Cardiac muscle cell (in vitro differentiated cells and primary cell): ENCODE measurements at regions not wholly inside any gene's neighbourhood (a gene's known extent, or its start where the extent isn't known, plus 50 kb on each side); places are given as distances from the start of the nearest gene placed in this dataset.
A peak's percentile ranks its signal among the peaks of the same experiment; 100 is the strongest.

ENCODE experiments used
- DNase-seq, 2 donors: peaks; one replicate each; pipeline versions ENCODE4 v3.0.0 to v3.0.0-alpha.2; 2010 to 2017; ENCODE audit warnings: low read depth in 1 of 2, low spot score in 1 of 2
- H3K27ac ChIP-seq: fragments of 200-600 bp; sonication (generic); 2 replicates; pipeline ENCODE4 v1.5.1; 2016
- H3K27me3 ChIP-seq: fragments of 200-600 bp; sonication (generic); 2 replicates; pipeline ENCODE4 v1.6.0; 2016; ENCODE audit warnings: control low read depth
- H3K36me3 ChIP-seq: fragments of 200-600 bp; sonication (generic); 2 replicates; pipeline ENCODE4 v1.5.1; 2016; ENCODE audit warnings: control low read depth
- H3K4me1 ChIP-seq: fragments of 200-600 bp; sonication (generic); 2 replicates; pipeline ENCODE4 v1.8.1; 2017; ENCODE audit warnings: low read depth, mild to moderate bottlenecking, mixed run types
- H3K4me3 ChIP-seq: fragments of 200-600 bp; sonication (generic); 2 replicates; pipeline ENCODE4 v1.5.1; 2016; ENCODE audit warnings: mild to moderate bottlenecking
- H3K9me3 ChIP-seq: fragments of 200-600 bp; sonication (generic); 2 replicates; pipeline ENCODE4 v1.5.1; 2017; ENCODE audit warnings: low read depth, mild to moderate bottlenecking, control low read depth
- TF ChIP-seq, protein P1 (sequence below): IDR thresholded peaks from 2 replicates; pipeline ENCODE4 v1.5.1; 2012; ENCODE audit warnings: low read depth, mild to moderate bottlenecking, low read length

DNA sequence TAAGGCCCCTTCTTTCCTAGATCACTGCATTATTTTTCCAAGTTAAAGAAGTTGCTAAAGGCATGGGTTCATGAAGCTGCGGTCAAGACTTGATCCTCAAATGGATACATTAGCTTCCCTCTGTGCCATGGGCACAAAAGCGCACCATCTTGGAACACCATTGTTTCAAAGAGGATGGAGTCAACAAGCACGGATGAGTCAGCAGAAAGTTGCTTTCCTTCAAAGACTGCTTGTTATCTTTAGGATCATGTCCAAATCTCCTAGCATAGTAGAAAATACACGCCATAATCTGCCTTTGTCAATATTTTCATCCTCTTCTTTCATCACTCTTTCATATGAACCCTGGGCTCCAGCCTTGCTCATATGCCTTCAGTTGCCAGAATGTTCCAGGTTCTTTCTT is 226.8 kb upstream of the GATB start:
- DNase-seq, result no peak
- Histone ChIP-seq H3K27me3 (no peaks in the 10 kb centered on the region), H3K4me3 (no peak overlapping the region), H3K9me3 (no peaks in the 10 kb centered on the region), H3K27ac (no peak overlapping the region), H3K4me1 (peaks cover 12% of the 10 kb centered on the region), H3K36me3 (no peaks in the 10 kb centered on the region)
- TF ChIP-seq, protein P1, sequence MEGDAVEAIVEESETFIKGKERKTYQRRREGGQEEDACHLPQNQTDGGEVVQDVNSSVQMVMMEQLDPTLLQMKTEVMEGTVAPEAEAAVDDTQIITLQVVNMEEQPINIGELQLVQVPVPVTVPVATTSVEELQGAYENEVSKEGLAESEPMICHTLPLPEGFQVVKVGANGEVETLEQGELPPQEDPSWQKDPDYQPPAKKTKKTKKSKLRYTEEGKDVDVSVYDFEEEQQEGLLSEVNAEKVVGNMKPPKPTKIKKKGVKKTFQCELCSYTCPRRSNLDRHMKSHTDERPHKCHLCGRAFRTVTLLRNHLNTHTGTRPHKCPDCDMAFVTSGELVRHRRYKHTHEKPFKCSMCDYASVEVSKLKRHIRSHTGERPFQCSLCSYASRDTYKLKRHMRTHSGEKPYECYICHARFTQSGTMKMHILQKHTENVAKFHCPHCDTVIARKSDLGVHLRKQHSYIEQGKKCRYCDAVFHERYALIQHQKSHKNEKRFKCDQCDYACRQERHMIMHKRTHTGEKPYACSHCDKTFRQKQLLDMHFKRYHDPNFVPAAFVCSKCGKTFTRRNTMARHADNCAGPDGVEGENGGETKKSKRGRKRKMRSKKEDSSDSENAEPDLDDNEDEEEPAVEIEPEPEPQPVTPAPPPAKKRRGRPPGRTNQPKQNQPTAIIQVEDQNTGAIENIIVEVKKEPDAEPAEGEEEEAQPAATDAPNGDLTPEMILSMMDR, result no peak

DNA sequence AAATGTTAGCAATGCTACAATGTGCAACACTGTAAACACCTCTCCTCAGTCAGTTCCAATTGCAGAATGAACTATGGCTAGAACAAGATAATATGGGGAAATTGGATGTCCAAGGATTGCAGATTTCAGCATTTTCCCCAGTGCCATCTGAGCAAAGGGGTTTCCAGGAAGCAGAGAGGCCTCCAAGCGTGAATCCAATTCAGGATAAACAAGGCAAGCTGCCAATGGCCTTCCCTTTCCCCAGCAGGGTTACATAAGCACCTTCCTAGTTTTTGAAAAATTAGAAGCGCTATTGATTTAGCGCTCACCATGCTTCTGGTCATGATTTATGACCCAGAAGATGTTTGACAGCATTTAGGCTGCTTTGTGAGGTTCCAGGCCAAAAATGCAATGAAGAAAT is 223.0 kb upstream of the GATB start:
- Histone ChIP-seq H3K9me3 (no peaks in the 10 kb centered on the region), H3K4me3 (no peak overlapping the region), H3K4me1 (no peaks in the 10 kb centered on the region), H3K27ac (no peak overlapping the region), H3K27me3 (no peaks in the 10 kb centered on the region), H3K36me3 (no peaks in the 10 kb centered on the region)
- peak in 1 of 2 donors; percentile 0 for DNase-seq
- TF ChIP-seq, protein P1, result no peak

DNA sequence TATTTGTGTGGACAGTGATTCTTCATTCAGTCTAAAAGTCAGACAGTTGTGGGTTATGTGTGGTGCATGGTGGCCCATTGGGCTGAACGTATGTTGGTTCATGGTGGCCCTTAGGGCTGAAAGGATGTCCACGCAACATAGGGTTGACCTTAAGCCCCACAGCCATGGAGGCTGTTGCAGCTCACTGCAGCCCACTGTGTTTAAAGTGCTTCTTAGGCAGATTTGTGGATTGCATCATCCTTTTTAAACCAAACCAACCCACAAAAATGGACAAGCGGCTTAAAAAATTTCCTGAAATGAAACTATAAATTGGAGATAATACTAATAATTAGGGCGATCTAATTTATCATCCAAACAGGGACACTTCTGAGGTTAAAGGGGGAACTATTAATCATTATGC is 219.0 kb upstream of the GATB start:
- no peak overlapping the region for H3K27ac ChIP-seq
- H3K27me3 ChIP-seq, result no peaks in the 10 kb centered on the region
- no peak overlapping the region for H3K4me3 ChIP-seq
- TF ChIP-seq, protein P1, result no peak
- H3K9me3 ChIP-seq, result no peaks in the 10 kb centered on the region
- no peaks in the 10 kb centered on the region for H3K4me1 ChIP-seq
- DNase-seq, result no peak
- no peaks in the 10 kb centered on the region for H3K36me3 ChIP-seq

- Histone ChIP-seq H3K4me1 (no peaks in the 10 kb centered on the region), H3K9me3 (no peaks in the 10 kb centered on the region)
Observed at GRCh38 chr4:151968643-151969042, 207.8 kb upstream of the GATB start.

DNA sequence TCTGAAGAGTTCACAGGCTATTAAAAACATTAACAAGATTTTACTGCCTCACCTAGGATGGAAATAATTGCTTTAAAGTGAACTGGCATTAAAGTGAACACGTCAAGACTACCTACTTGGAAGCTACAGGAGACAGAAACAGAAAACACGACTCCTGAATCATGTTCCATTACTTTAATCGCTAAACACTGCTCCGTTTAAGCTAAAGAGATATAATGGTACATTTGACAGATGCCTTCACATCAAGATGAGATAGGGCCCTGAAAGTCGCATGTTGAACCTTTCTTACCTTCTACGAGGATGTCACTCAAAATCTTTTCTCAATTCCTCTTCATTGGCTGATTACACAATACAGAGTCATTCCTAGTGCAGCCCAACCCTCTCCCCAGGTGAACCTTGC is 206.3 kb upstream of the GATB start:
- TF ChIP-seq, protein P1, result no peak
- no peak overlapping the region for H3K4me3 ChIP-seq

More at GRCh38 chr4:151968643-151969042, 207.8 kb upstream of the GATB start:
- Histone ChIP-seq H3K36me3 (no peaks in the 10 kb centered on the region), H3K4me3 (no peak overlapping the region), H3K27ac (no peak overlapping the region), H3K27me3 (no peaks in the 10 kb centered on the region)
- no peak for DNase-seq
- TF ChIP-seq, protein P1, result no peak

More for the DNA sequence above, 206.3 kb upstream of the GATB start:
- Histone ChIP-seq H3K36me3 (no peaks in the 10 kb centered on the region), H3K27ac (no peak overlapping the region), H3K4me1 (peaks cover 3% of the 10 kb centered on the region), H3K27me3 (no peaks in the 10 kb centered on the region), H3K9me3 (no peaks in the 10 kb centered on the region)
- no peak for DNase-seq
